Stimulated activated CD8-positive, alpha-beta memory T cell treated with anti-CD3 and anti-CD28 coated beads, Interleukin-12 subunit alpha, Interleukin-12 subunit beta, amount 100 ng/mL, for 24 hours (primary cell): ENCODE measurements at regions not wholly inside any gene's neighbourhood (a gene's known extent, or its start where the extent isn't known, plus 50 kb on each side); places are given as distances from the start of the nearest gene placed in this dataset.

Source experiments
- DNase-seq: peaks from one replicate; pipeline ENCODE4 v3.0.0-alpha.2; 2020; ENCODE audit errors: extremely low read depth

- no peak for DNase-seq
These were observed 52.5 kb upstream of the NEDD4L start for GRCh38 chr18:57991552-57991951.

GRCh38 chr18:57989536-57989935 lies 54.5 kb upstream of the NEDD4L start:
- DNase-seq, result no peak

GRCh38 chr18:57984490-57985115 lies 59.4 kb upstream of the NEDD4L start:
- no peak for DNase-seq

GRCh38 chr18:57983965-57984364 lies 60.1 kb upstream of the NEDD4L start:
- DNase-seq, result no peak

- no peak for DNase-seq
These were observed 60.6 kb upstream of the NEDD4L start for GRCh38 chr18:57983472-57983871.

GRCh38 chr18:57982372-57983021 lies 61.5 kb upstream of the NEDD4L start:
- DNase-seq, result no peak

GRCh38 chr18:57981308-57982028 lies 62.6 kb upstream of the NEDD4L start:
- no peak for DNase-seq

GRCh38 chr18:57980573-57981307 lies 63.3 kb upstream of the NEDD4L start:
- no peak for DNase-seq

- no peak for DNase-seq
These were observed 67.7 kb upstream of the NEDD4L start for GRCh38 chr18:57976230-57976773.

GRCh38 chr18:57975805-57976204 lies 68.2 kb upstream of the NEDD4L start:
- DNase-seq, result no peak

GRCh38 chr18:57974585-57975265 lies 69.3 kb upstream of the NEDD4L start:
- no peak for DNase-seq

- DNase-seq, result no peak
These were observed 70.1 kb upstream of the NEDD4L start for GRCh38 chr18:57973889-57974288.

GRCh38 chr18:57970356-57971095 lies 73.5 kb upstream of the NEDD4L start:
- DNase-seq, result no peak

- no peak for DNase-seq
These were observed 74.2 kb upstream of the NEDD4L start for GRCh38 chr18:57969824-57970223.

GRCh38 chr18:57965246-57965645 lies 78.8 kb upstream of the NEDD4L start:
- DNase-seq, result no peak

GRCh38 chr18:57961876-57962505 lies 82.0 kb upstream of the NEDD4L start:
- no peak for DNase-seq

GRCh38 chr18:57961411-57961810 lies 82.6 kb upstream of the NEDD4L start:
- no peak for DNase-seq

- no peak for DNase-seq
These were observed 84.7 kb upstream of the NEDD4L start for GRCh38 chr18:57959278-57959677.

- no peak for DNase-seq
These were observed 86.8 kb upstream of the NEDD4L start for GRCh38 chr18:57957210-57957609.

GRCh38 chr18:57956491-57956890 lies 87.5 kb upstream of the NEDD4L start:
- DNase-seq, result no peak
